ENCODE measurements at regions not wholly inside any gene's neighbourhood (a gene's known extent, or its start where the extent isn't known, plus 50 kb on each side); places are given as distances from the start of the nearest gene placed in this dataset.

DNA sequence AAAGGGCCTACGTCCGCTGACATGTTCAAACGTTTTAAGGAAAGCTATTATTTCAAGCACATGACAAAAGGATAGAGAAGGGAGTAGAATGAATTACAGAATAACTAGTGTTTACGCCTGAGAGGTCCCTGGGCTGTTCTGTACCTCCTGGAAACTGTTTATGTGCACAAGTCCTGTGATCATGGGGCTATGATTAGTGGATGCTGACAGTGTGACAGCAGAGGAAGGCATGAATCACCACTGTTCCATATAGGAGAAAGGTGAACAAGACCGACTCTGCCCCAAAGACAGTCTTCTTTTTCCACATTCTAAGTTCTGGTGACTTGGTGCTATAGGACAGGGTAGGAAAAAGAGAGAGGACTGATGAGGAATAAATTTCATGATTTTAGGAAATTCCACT lies 249.2 kb upstream of the PRDM1 start:
- TF ChIP-seq CTCF (IDR thresholded peaks at IDR 0.05) (no peak), POLR2AphosphoS5 (IDR thresholded peaks at IDR 0.05) (no peak)

Measured in transverse colon (tissue), 4 donors.